ENCODE measurements at regions not wholly inside any gene's neighbourhood (a gene's known extent, or its start where the extent isn't known, plus 50 kb on each side); places are given as distances from the start of the nearest gene placed in this dataset.
A peak's percentile ranks its signal among the peaks of the same experiment; 100 is the strongest.

- no peak overlapping the region for H3K4me3 ChIP-seq
- peaks cover 0 to 21% (median 5%) of the 10 kb centered on the region in 12 donors for H3K9me3 ChIP-seq
- no peaks in the 10 kb centered on the region for H3K36me3 ChIP-seq
- WGBS, 4 donors, result 58 to 73% (median 62%) methylated on average over 2 of the region's 2 CpGs
- peaks cover 0 to 19% (median 10%) of the 10 kb centered on the region in 12 donors for H3K4me1 ChIP-seq
- no peak for ATAC-seq
- no peak overlapping the region for H3K27ac ChIP-seq
- H3K27me3 ChIP-seq, result no peaks in the 10 kb centered on the region
- no peak for DNase-seq
- intact Hi-C loops (cut with DNase I), result no loop called here
- TF ChIP-seq CTCF (IDR thresholded peaks at IDR 0.05), result no peak
- no peak for TF ChIP-seq POLR2A (IDR thresholded peaks at IDR 0.05)
Observed at GRCh38 chr13:34815526-34815925, 126.5 kb upstream of the NBEA start.

DNA sequence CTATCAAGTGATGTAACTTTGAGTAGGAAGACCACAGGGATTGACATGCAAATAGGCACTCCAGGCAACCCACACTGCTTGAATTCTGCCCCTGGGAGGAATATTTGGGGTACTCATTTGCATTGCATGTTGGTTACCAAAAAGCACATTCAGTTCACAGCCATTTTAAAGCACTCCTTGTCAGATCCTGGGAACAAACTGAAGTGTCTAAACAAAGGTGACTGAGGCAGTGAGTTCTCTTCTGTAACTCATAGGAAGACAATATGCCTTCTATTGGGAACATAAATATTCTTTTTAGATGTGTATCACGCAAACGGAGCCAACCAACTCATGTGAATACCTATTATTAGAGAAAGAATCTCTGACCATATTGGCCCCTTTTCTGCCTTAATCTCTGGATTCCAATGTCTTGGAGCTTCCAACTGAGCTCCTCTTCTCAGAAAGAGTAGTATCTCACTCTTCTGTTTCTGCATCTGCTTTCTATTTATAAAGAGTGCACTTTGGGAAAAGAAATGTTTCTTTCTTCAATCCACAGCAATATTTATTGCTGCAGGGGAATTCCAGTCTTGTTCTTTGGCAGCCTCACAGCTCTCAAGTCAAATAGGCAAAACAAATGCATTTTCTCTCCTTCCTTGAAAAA lies 125.7 kb upstream of the NBEA start:
- Histone ChIP-seq H3K9me3 (peaks cover 0 to 21% (median 5%) of the 10 kb centered on the region in 12 donors), H3K4me3 (no peak overlapping the region), H3K27ac (peak overlapping the region in 4 of 12 donors; percentile 5 to 36 (median 11)), H3K4me1 (peaks cover 0 to 19% (median 10%) of the 10 kb centered on the region in 12 donors), H3K36me3 (no peaks in the 10 kb centered on the region), H3K27me3 (no peaks in the 10 kb centered on the region)
- ATAC-seq, result no peak
- intact Hi-C loops (cut with DNase I), result no loop called here
- TF ChIP-seq CTCF (IDR thresholded peaks at IDR 0.05) (no peak), POLR2A (IDR thresholded peaks at IDR 0.05) (no peak)
- 39 to 61% (median 42%) methylated on average over 2 of the region's 2 CpGs for WGBS, 4 donors
- no peak for DNase-seq

DNA sequence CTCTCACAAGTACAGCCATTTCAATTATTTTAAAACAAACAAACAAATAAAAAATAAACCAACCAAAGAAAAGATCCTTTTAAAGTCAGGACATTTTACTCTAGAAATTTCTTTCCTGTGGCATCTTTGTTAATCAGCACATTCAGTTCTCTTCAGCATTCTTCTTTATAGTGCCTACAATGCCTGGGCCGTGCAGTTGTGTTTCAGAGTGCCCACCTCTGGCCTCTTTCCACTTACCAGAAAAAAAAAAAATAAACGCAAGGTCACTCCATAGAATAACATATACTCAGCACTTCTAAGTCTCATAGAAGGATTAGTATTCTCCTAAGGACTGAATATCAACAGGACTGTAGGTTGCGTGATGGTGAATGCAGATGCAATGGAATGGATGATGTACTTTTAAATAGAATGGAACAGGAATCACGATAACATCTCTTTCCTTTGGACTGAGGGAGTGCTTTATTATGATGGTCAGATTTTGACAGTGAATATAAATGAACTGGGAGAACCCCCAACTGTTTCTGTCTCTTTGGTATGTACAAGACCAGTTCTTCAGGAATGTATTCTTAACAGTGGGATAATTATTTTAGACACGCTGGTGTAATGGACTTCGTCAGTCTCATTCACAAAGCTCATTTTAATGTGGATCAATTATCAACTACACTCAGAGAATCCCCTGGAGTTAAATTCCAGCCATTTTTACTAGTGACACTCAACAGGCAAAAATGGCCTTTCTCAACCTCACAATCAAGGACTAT lies 125.0 kb upstream of the NBEA start:
- Histone ChIP-seq H3K27ac (peak overlapping the region in 2 of 12 donors; percentile 5 to 36), H3K9me3 (peaks cover 0 to 13% (median 1%) of the 10 kb centered on the region in 12 donors), H3K36me3 (no peaks in the 10 kb centered on the region), H3K27me3 (no peaks in the 10 kb centered on the region), H3K4me1 (peaks cover 0 to 19% (median 10%) of the 10 kb centered on the region in 12 donors), H3K4me3 (no peak overlapping the region)
- intact Hi-C loops (cut with DNase I), result no loop called here
- no peak for TF ChIP-seq POLR2A (IDR thresholded peaks at IDR 0.05)
- no peak for TF ChIP-seq CTCF (IDR thresholded peaks at IDR 0.05)
- no peak for ATAC-seq
- WGBS, 4 donors, result 53 to 62% (median 60%) methylated on average over 6 of the region's 6 CpGs
- no peak for DNase-seq

GRCh38 chr13:34822650-34823049 lies 119.4 kb upstream of the NBEA start:
- H3K27ac ChIP-seq, result no peak overlapping the region
- DNase-seq (no peak), ATAC-seq (no peak)
- H3K9me3 ChIP-seq, result no peaks in the 10 kb centered on the region
- 93 to 98% (median 95%) methylated on average over 1 of the region's 1 CpG for WGBS, 4 donors
- intact Hi-C loops (cut with DNase I), result no loop called here
- H3K27me3 ChIP-seq, result no peaks in the 10 kb centered on the region
- TF ChIP-seq POLR2A (IDR thresholded peaks at IDR 0.05) (no peak), CTCF (IDR thresholded peaks at IDR 0.05) (no peak)
- H3K4me1 ChIP-seq, result no peaks in the 10 kb centered on the region
- no peaks in the 10 kb centered on the region for H3K36me3 ChIP-seq
- no peak overlapping the region for H3K4me3 ChIP-seq

Measured in heart left ventricle (tissue), 16 donors.